Endodermal cell (in vitro differentiated cells): ENCODE measurements at regions not wholly inside any gene's neighbourhood (a gene's known extent, or its start where the extent isn't known, plus 50 kb on each side); places are given as distances from the start of the nearest gene placed in this dataset.
A peak's percentile ranks its signal among the peaks of the same experiment; 100 is the strongest.

Experiments
- DNase-seq: peaks from one replicate; pipeline ENCODE4 v3.0.0-alpha.2; 2017
- H3K27ac ChIP-seq: 2 replicates; pipeline ENCODE4 v1.5.1; 2013; ENCODE audit warnings: mild to moderate bottlenecking, low read depth, low read length, moderate library complexity
- H3K27me3 ChIP-seq: 2 replicates; pipeline ENCODE4 v1.6.1; 2013; ENCODE audit warnings: mild to moderate bottlenecking, low read length, moderate library complexity; ENCODE audit not compliant: insufficient read depth, control insufficient read depth, poor library complexity, severe bottlenecking
- H3K36me3 ChIP-seq: 2 replicates; pipeline ENCODE4 v1.7.0; 2013; ENCODE audit warnings: mild to moderate bottlenecking, low read length, moderate library complexity; ENCODE audit not compliant: control insufficient read depth, insufficient read depth
- H3K4me1 ChIP-seq: one replicate; pipeline ENCODE4 v1.7.0; 2013; ENCODE audit warnings: low read length; ENCODE audit not compliant: control insufficient read depth, insufficient read depth
- H3K4me3 ChIP-seq: 2 replicates; pipeline ENCODE4 v1.5.1; 2013; ENCODE audit warnings: mild to moderate bottlenecking, low read length, moderate library complexity
- H3K9ac ChIP-seq: 2 replicates; pipeline ENCODE4 v1.6.1; 2013; ENCODE audit warnings: mild to moderate bottlenecking, low read length, moderate library complexity; ENCODE audit not compliant: poor library complexity, severe bottlenecking; ENCODE audit errors: extremely low read depth
- H3K9me3 ChIP-seq: 2 replicates; pipeline ENCODE4 v1.6.1; 2013; ENCODE audit warnings: mild to moderate bottlenecking, low read length, moderate library complexity; ENCODE audit not compliant: control insufficient read depth
- H3K27ac Mint-ChIP-seq: 2 replicates; pipeline ENCODE4 v1.8.0; 2020; ENCODE audit warnings: mixed read lengths
- H3K27me3 Mint-ChIP-seq: 2 replicates; pipeline ENCODE4 v1.8.0; 2021; ENCODE audit warnings: mild to moderate bottlenecking, mixed read lengths; ENCODE audit not compliant: insufficient read depth
- H3K36me3 Mint-ChIP-seq: 2 replicates; pipeline ENCODE4 v1.8.0; 2020; ENCODE audit warnings: low read depth, mixed read lengths
- H3K4me1 Mint-ChIP-seq: 2 replicates; pipeline ENCODE4 v1.8.0; 2020; ENCODE audit warnings: mixed read lengths
- H3K4me3 Mint-ChIP-seq: 2 replicates; pipeline ENCODE4 v1.8.0; 2020; ENCODE audit warnings: mild to moderate bottlenecking, moderate library complexity, mixed read lengths
- H3K9me3 Mint-ChIP-seq: 2 replicates; pipeline ENCODE4 v1.8.0; 2020; ENCODE audit warnings: mild to moderate bottlenecking, mixed read lengths
- CTCF ChIP-seq: fragments of 200-600 bp; sonication (generic); conservative IDR thresholded peaks from 2 replicates; pipeline ENCODE4 v1.5.0; 2021; ENCODE audit warnings: antibody characterized with exemption, mild to moderate bottlenecking
- WGBS, 2 experiments: methylation state at CpG; one replicate each; pipeline versions ENCODE4 v1.1.5 to v1.1.7; 2013; ENCODE audit warnings: missing lambda C conversion rate in 2 of 2, mixed read lengths in 1 of 2; ENCODE audit not compliant: insufficient coverage in 1 of 2, insufficient read length in 1 of 2; 5-methylcytosine and 5-hydroxymethylcytosine counted together

GRCh38 chr22:48075604-48076003 is 1313.2 kb downstream of the TBC1D22A start:
- Mint-ChIP-seq H3K27ac (no peak overlapping the region), H3K9me3 (peaks cover 2% of the 10 kb centered on the region), H3K4me3 (no peak overlapping the region), H3K4me1 (peaks cover 20% of the 10 kb centered on the region), H3K27me3 (peaks cover 6% of the 10 kb centered on the region), H3K36me3 (no peaks in the 10 kb centered on the region)
- no peak overlapping the region for H3K4me3 ChIP-seq
- no peak for TF ChIP-seq CTCF
- H3K27ac ChIP-seq: no peak overlapping the region
- H3K9ac ChIP-seq: no peak overlapping the region
- no peaks in the 10 kb centered on the region for H3K27me3 ChIP-seq
- 80 to 87% methylated on average over 1 to 5 of the region's 5 CpGs for WGBS, 2 experiments
- H3K36me3 ChIP-seq: no peaks in the 10 kb centered on the region
- peaks cover 7% of the 10 kb centered on the region for H3K4me1 ChIP-seq
- H3K9me3 ChIP-seq: no peaks in the 10 kb centered on the region
- DNase-seq: no peak

- DNase-seq: peak; percentile 73
These were observed 1310.3 kb downstream of the TBC1D22A start for GRCh38 chr22:48072777-48073176.

GRCh38 chr22:48071828-48072227 is 1309.4 kb downstream of the TBC1D22A start:
- Mint-ChIP-seq H3K27me3 (peaks cover 6% of the 10 kb centered on the region), H3K4me3 (no peak overlapping the region), H3K4me1 (peaks cover 14% of the 10 kb centered on the region), H3K36me3 (no peaks in the 10 kb centered on the region), H3K9me3 (peaks cover 8% of the 10 kb centered on the region), H3K27ac (no peak overlapping the region)
- Histone ChIP-seq H3K27ac (no peak overlapping the region), H3K36me3 (no peaks in the 10 kb centered on the region), H3K9me3 (peaks cover 9% of the 10 kb centered on the region), H3K27me3 (no peaks in the 10 kb centered on the region), H3K4me1 (peaks cover 4% of the 10 kb centered on the region), H3K9ac (no peak overlapping the region), H3K4me3 (no peak overlapping the region)
- no peak for DNase-seq
- WGBS, 2 experiments: 94 to 95% methylated on average over 7 of the region's 7 CpGs
- no peak for TF ChIP-seq CTCF

More at GRCh38 chr22:48072777-48073176, 1310.3 kb downstream of the TBC1D22A start:
- Histone ChIP-seq H3K27ac (no peak overlapping the region), H3K9ac (no peak overlapping the region), H3K4me1 (peaks cover 7% of the 10 kb centered on the region), H3K9me3 (peaks cover 9% of the 10 kb centered on the region), H3K36me3 (no peaks in the 10 kb centered on the region), H3K27me3 (no peaks in the 10 kb centered on the region), H3K4me3 (no peak overlapping the region)
- Mint-ChIP-seq H3K4me3 (no peak overlapping the region), H3K36me3 (no peaks in the 10 kb centered on the region), H3K27ac (peak overlapping the region; percentile 75), H3K4me1 (peaks cover 20% of the 10 kb centered on the region), H3K27me3 (peaks cover 6% of the 10 kb centered on the region), H3K9me3 (peaks cover 8% of the 10 kb centered on the region)
- no peak for TF ChIP-seq CTCF
- 47 to 53% methylated on average over 5 to 6 of the region's 6 CpGs for WGBS, 2 experiments
